Mesendoderm (in vitro differentiated cells): ENCODE measurements at regions not wholly inside any gene's neighbourhood (a gene's known extent, or its start where the extent isn't known, plus 50 kb on each side); places are given as distances from the start of the nearest gene placed in this dataset.

ENCODE experiments used
- DNase-seq: peaks from one replicate; pipeline ENCODE4 v3.0.0; 2013
- H2AK5ac ChIP-seq: 2 replicates; pipeline ENCODE4 v1.6.1; 2013; ENCODE audit warnings: low read length, inconsistent platforms
- H2BK120ac ChIP-seq: 2 replicates; pipeline ENCODE4 v1.6.1; 2013; ENCODE audit warnings: low read depth, mild to moderate bottlenecking, low read length, moderate library complexity, mixed read lengths
- H2BK15ac ChIP-seq: replicated peaks from 2 replicates; pipeline ENCODE4 v1.6.1; 2013; ENCODE audit warnings: low read depth, mild to moderate bottlenecking, moderate library complexity
- H2BK5ac ChIP-seq: 2 replicates; pipeline ENCODE4 v1.6.1; 2013; ENCODE audit warnings: low read length, inconsistent platforms
- H3K18ac ChIP-seq: 2 replicates; pipeline ENCODE4 v1.6.1; 2013; ENCODE audit warnings: mild to moderate bottlenecking, low read length, mixed read lengths
- H3K23ac ChIP-seq: one replicate; pipeline ENCODE4 v1.6.1; 2013; ENCODE audit warnings: low read length
- H3K27ac ChIP-seq: 2 replicates; pipeline ENCODE4 v1.5.1; 2013; ENCODE audit warnings: low read depth, mild to moderate bottlenecking, inconsistent platforms, low read length, moderate library complexity
- H3K27me3 ChIP-seq: 2 replicates; pipeline ENCODE4 v1.6.1; 2013; ENCODE audit warnings: low read length, control low read depth, mild to moderate bottlenecking, inconsistent platforms; ENCODE audit not compliant: insufficient read depth, poor library complexity
- H3K36me3 ChIP-seq: 2 replicates; pipeline ENCODE4 v1.6.1; 2013; ENCODE audit warnings: low read length, inconsistent platforms; ENCODE audit not compliant: control insufficient read depth, insufficient read depth
- H3K4ac ChIP-seq: one replicate; pipeline ENCODE4 v1.6.1; 2013; ENCODE audit warnings: low read depth, mild to moderate bottlenecking, low read length, moderate library complexity
- H3K4me1 ChIP-seq: 2 replicates; pipeline ENCODE4 v1.6.1; 2013; ENCODE audit warnings: low read depth, low read length, inconsistent platforms; ENCODE audit not compliant: control insufficient read depth
- H3K4me2 ChIP-seq: 2 replicates; pipeline ENCODE4 v1.6.1; 2013; ENCODE audit warnings: low read length
- H3K4me3 ChIP-seq: 2 replicates; pipeline ENCODE4 v1.5.1; 2013; ENCODE audit warnings: mild to moderate bottlenecking, low read length
- H3K56ac ChIP-seq: one replicate; pipeline ENCODE4 v1.6.1; 2013; ENCODE audit warnings: low read length
- H3K79me1 ChIP-seq: 2 replicates; pipeline ENCODE4 v1.6.1; 2013; ENCODE audit warnings: low read length, inconsistent platforms
- H3K79me2 ChIP-seq: 2 replicates; pipeline ENCODE4 v1.6.1; 2013; ENCODE audit warnings: mild to moderate bottlenecking, low read length; ENCODE audit not compliant: control insufficient read depth, insufficient read depth
- H3K9ac ChIP-seq: 2 replicates; pipeline ENCODE4 v1.6.1; 2013; ENCODE audit warnings: low read length, inconsistent platforms
- H4K5ac ChIP-seq: one replicate; pipeline ENCODE4 v1.6.1; 2013; ENCODE audit warnings: low read length
- H4K8ac ChIP-seq: one replicate; pipeline ENCODE4 v1.6.1; 2013; ENCODE audit warnings: low read depth, mild to moderate bottlenecking, control low read depth, low read length, moderate library complexity
- WGBS: extraction: QIAGEN DNeasy Blood & Tissue Kit; methylation state at CpG from one replicate; pipeline ENCODE4 v1.1.7; 2013; ENCODE audit warnings: low lambda C conversion rate, missing lambda C conversion rate; ENCODE audit not compliant: insufficient coverage; ENCODE audit errors: extremely low coverage; 5-methylcytosine and 5-hydroxymethylcytosine counted together

DNA sequence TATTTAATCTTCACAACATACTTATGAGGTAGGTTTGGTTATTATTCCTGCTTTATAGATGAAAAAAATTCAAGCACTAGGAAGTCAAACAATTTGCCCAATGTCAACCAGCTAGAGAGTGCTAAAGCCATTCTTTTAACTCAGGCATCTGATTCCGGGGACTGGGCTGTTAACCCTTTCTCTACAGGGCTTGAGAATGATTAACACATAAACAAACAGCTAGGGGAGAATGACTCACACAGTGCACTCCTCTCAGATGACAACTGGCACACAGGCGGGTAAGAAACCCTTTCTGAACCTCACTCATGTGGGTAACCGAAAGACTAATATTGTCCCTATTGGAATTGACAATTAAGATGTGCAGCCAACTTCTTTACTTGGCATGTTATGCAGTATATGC, 86.3 kb upstream of the FSHR start:
- no CpG with 5 or more reads among the region's 3 CpGs for WGBS
- DNase-seq = peak; percentile 46

DNA sequence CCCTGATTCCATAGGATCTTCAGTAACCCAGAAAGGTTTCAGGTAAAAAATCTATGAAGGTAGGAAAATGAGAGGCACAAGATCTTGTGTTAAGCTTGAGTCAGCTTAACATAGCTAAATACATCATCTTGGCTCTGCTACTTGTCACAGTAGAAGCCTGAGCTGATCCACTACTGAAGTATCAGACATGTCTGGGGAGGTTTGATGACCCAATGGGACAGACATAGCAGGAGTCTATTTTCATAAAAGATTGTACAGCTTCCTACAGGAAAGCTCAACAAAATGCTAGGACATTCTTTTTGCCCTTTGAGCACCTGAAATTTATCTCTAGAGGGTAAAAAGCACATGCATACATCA, 84.3 kb upstream of the FSHR start:
- Histone ChIP-seq H2BK5ac (no peak overlapping the region), H2BK15ac (no peak overlapping the region), H3K56ac (no peak overlapping the region), H3K4ac (no peak overlapping the region), H3K79me2 (no peaks in the 10 kb centered on the region), H3K4me3 (no peak overlapping the region), H3K27me3 (no peaks in the 10 kb centered on the region), H3K79me1 (no peaks in the 10 kb centered on the region), H3K23ac (no peak overlapping the region), H3K27ac (no peak overlapping the region), H3K18ac (no peak overlapping the region), H4K5ac (no peak overlapping the region), H4K8ac (no peak overlapping the region), H3K9ac (no peak overlapping the region), H2BK120ac (no peak overlapping the region), H2AK5ac (no peak overlapping the region), H3K4me1 (peaks cover 3% of the 10 kb centered on the region), H3K4me2 (no peak overlapping the region), H3K36me3 (no peaks in the 10 kb centered on the region)
- DNase-seq = no peak

More for the DNA sequence above, 86.3 kb upstream of the FSHR start:
- H3K4me3 ChIP-seq = no peak overlapping the region
- H2BK5ac ChIP-seq = no peak overlapping the region
- H2BK15ac ChIP-seq = no peak overlapping the region
- no peaks in the 10 kb centered on the region for H3K27me3 ChIP-seq
- H3K79me2 ChIP-seq = no peaks in the 10 kb centered on the region
- H4K8ac ChIP-seq = no peak overlapping the region
- no peak overlapping the region for H3K27ac ChIP-seq
- no peak overlapping the region for H3K4me2 ChIP-seq
- no peak overlapping the region for H4K5ac ChIP-seq
- H3K56ac ChIP-seq = no peak overlapping the region
- no peak overlapping the region for H3K18ac ChIP-seq
- no peak overlapping the region for H2BK120ac ChIP-seq
- H3K9ac ChIP-seq = no peak overlapping the region
- H3K79me1 ChIP-seq = no peaks in the 10 kb centered on the region
- H3K4me1 ChIP-seq = peaks cover 3% of the 10 kb centered on the region
- no peaks in the 10 kb centered on the region for H3K36me3 ChIP-seq
- no peak overlapping the region for H3K23ac ChIP-seq
- H3K4ac ChIP-seq = no peak overlapping the region
- H2AK5ac ChIP-seq = no peak overlapping the region

DNA sequence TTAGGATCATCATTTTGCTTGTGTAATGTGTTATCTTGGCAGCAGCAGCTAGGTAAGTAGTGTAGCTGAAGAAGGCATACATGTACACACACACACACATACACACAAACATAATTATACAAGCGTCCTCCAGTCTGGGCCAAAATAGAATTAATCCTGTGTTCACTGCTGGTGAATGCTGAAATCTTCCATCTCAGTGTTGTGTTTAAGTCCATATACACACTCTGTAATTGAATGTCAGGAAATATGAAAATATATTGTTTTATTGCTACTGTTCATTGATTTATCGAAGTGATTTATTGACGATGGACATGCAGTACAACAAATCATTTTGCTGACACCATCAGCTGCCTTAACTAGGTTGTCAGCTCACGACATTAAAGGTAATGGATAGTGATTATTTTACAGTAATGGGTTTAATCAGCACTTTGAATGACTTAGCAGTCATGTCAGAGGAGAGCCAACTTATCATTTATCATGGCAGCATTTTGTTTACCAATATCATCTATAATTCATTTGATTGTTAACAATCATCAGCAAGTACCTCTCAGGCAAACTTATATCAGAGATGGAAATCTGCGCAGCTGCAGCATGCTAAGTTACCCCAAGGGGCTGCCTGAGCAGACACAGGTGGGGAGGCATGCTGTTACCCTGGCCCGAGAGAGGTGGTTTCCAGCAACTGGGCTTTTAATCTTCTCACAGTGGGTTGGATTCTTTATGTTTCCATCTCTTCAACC, 83.7 kb upstream of the FSHR start:
- H3K36me3 ChIP-seq = no peaks in the 10 kb centered on the region
- no peak overlapping the region for H2AK5ac ChIP-seq
- H3K9ac ChIP-seq = no peak overlapping the region
- no peak overlapping the region for H4K8ac ChIP-seq
- WGBS = no CpG with 5 or more reads among the region's 6 CpGs
- H3K56ac ChIP-seq = no peak overlapping the region
- no peaks in the 10 kb centered on the region for H3K79me1 ChIP-seq
- no peak overlapping the region for H2BK120ac ChIP-seq
- DNase-seq = no peak
- H3K23ac ChIP-seq = no peak overlapping the region
- no peaks in the 10 kb centered on the region for H3K79me2 ChIP-seq
- no peak overlapping the region for H2BK5ac ChIP-seq
- peaks cover 3% of the 10 kb centered on the region for H3K4me1 ChIP-seq
- no peaks in the 10 kb centered on the region for H3K27me3 ChIP-seq
- H3K18ac ChIP-seq = no peak overlapping the region
- H3K4me3 ChIP-seq = no peak overlapping the region
- no peak overlapping the region for H4K5ac ChIP-seq
- H2BK15ac ChIP-seq = no peak overlapping the region
- no peak overlapping the region for H3K4ac ChIP-seq
- no peak overlapping the region for H3K4me2 ChIP-seq
- no peak overlapping the region for H3K27ac ChIP-seq

DNA sequence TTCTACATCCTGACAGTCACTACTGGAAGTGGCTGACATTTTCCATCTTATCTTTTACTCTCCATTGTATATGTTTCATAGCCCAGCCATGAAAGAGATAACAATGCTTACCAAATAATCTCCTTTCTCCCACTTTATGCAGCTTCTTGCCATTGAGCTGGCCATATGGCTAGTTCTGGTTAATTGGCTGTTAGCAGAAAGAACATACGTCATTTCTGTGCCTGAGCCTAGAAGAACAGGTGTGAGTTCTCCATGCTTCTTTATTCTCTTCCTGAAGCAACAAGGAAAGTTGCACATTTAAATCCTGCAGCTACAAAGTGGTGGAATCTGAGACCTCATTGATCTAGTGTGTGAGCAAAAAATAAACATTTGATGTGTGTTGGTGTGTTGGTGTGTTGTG, 82.0 kb upstream of the FSHR start:
- Histone ChIP-seq H3K18ac (no peak overlapping the region), H3K27ac (no peak overlapping the region), H3K4me3 (no peak overlapping the region), H4K5ac (no peak overlapping the region), H3K36me3 (no peaks in the 10 kb centered on the region), H3K4me2 (no peak overlapping the region), H3K9ac (no peak overlapping the region), H3K56ac (no peak overlapping the region), H3K4me1 (peaks cover 3% of the 10 kb centered on the region), H2BK15ac (no peak overlapping the region), H2BK5ac (no peak overlapping the region), H3K79me1 (no peaks in the 10 kb centered on the region), H3K79me2 (no peaks in the 10 kb centered on the region), H3K23ac (no peak overlapping the region), H4K8ac (no peak overlapping the region), H2BK120ac (no peak overlapping the region), H2AK5ac (no peak overlapping the region), H3K4ac (no peak overlapping the region), H3K27me3 (no peaks in the 10 kb centered on the region)
- no CpG with 5 or more reads among the region's 1 CpG for WGBS
- peak; percentile 47 for DNase-seq

DNA sequence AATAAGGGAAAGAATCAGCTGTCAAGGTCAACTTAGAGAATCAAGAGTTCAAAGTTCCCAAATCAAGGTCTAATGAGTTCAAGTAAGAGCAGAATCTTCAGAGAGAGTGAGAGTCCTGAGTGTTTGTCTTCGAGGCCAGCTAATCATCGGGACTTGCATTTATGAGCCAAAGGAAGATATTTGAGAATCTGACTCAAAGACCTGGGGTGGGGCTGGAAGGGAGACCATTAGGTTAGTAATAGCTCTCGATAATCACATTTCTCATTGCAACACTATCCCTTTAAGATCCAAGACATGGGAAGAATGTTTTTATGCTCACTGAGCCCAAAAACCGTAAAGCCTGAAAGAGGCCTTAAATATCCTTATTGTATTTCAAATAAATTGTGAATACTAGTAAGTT, 72.0 kb upstream of the FSHR start:
- Histone ChIP-seq H3K9ac (no peak overlapping the region), H3K4me1 (no peaks in the 10 kb centered on the region), H4K8ac (no peak overlapping the region), H2BK15ac (no peak overlapping the region), H2AK5ac (no peak overlapping the region), H3K23ac (no peak overlapping the region), H2BK5ac (no peak overlapping the region), H3K79me1 (no peaks in the 10 kb centered on the region), H3K56ac (no peak overlapping the region), H3K36me3 (no peaks in the 10 kb centered on the region), H3K4me3 (no peak overlapping the region), H3K4me2 (no peak overlapping the region), H3K27me3 (no peaks in the 10 kb centered on the region), H3K4ac (no peak overlapping the region), H3K18ac (no peak overlapping the region), H4K5ac (no peak overlapping the region), H2BK120ac (no peak overlapping the region), H3K79me2 (no peaks in the 10 kb centered on the region), H3K27ac (no peak overlapping the region)
- no peak for DNase-seq
- no CpG with 5 or more reads among the region's 4 CpGs for WGBS

DNA sequence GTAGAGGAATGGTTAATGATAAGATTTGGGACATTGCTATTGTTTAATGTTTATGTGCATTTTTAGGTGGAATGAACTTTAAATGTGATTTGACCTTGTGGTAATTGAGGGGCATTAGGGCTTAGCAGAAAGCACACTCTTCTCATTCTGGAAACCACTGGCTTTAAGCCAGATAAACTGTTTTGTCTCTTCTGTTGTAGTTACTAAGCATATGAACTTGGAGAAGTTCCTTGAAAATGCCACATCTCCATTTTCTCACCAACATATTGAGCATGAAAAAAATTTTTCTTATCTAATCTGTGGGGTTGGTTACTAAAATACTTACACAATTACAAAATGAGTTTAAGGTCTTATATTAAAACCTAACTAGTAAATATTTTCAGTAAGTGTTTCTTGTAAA, 70.8 kb upstream of the FSHR start:
- Histone ChIP-seq H3K4me3 (no peak overlapping the region), H4K5ac (no peak overlapping the region), H3K79me1 (no peaks in the 10 kb centered on the region), H3K18ac (no peak overlapping the region), H3K9ac (no peak overlapping the region), H3K4ac (no peak overlapping the region), H3K27me3 (no peaks in the 10 kb centered on the region), H2BK5ac (no peak overlapping the region), H2BK15ac (no peak overlapping the region), H3K4me2 (no peak overlapping the region), H3K4me1 (no peaks in the 10 kb centered on the region), H4K8ac (no peak overlapping the region), H3K79me2 (no peaks in the 10 kb centered on the region), H3K23ac (no peak overlapping the region), H2AK5ac (no peak overlapping the region), H3K27ac (no peak overlapping the region), H3K36me3 (no peaks in the 10 kb centered on the region), H2BK120ac (no peak overlapping the region), H3K56ac (no peak overlapping the region)
- DNase-seq = no peak
